ENCODE measurements at regions not wholly inside any gene's neighbourhood (a gene's known extent, or its start where the extent isn't known, plus 50 kb on each side); places are given as distances from the start of the nearest gene placed in this dataset.
"Not testable (repeated sequence)": the region's sequence is repeated elsewhere in the genome, so short reads cannot be mapped to it uniquely, and the experiment has no call there.

GRCh38 chr10:42380926-42381547 is 257.3 kb downstream of the ZNF33B start:
- no peak for ATAC-seq

GRCh38 chr10:42367532-42368230 is 270.7 kb downstream of the ZNF33B start:
- ATAC-seq (peak; percentile 72), DNase-seq (ENCODE audit: low spot score) (peak; percentile 53)

More at GRCh38 chr10:42380926-42381547, 257.3 kb downstream of the ZNF33B start:
- DNase-seq (ENCODE audit: low spot score): no peak

GRCh38 chr10:42351745-42352144 is 286.6 kb downstream of the ZNF33B start:
- ATAC-seq (no peak), DNase-seq (ENCODE audit: low spot score) (no peak)

GRCh38 chr10:42336593-42337337 is 301.6 kb downstream of the ZNF33B start:
- not testable (repeated sequence) for ATAC-seq; DNase-seq (ENCODE audit: low spot score)

GRCh38 chr10:42335653-42336296 is 302.6 kb downstream of the ZNF33B start:
- DNase-seq (ENCODE audit: low spot score); ATAC-seq: not testable (repeated sequence)

- no peak for ATAC-seq
- DNase-seq (ENCODE audit: low spot score): no peak
Measured at GRCh38 chr10:42304341-42304740, 334.0 kb downstream of the ZNF33B start.

GRCh38 chr10:42281896-42282295 is 356.5 kb downstream of the ZNF33B start:
- not testable (repeated sequence) for ATAC-seq; DNase-seq (ENCODE audit: low spot score)

- not testable (repeated sequence) for ATAC-seq; DNase-seq (ENCODE audit: low spot score)
Measured at GRCh38 chr10:42269788-42270187, 368.6 kb downstream of the ZNF33B start.

GRCh38 chr10:42263259-42263658 is 375.1 kb downstream of the ZNF33B start:
- DNase-seq (ENCODE audit: low spot score); ATAC-seq: not testable (repeated sequence)

GRCh38 chr10:42243002-42243401 is 395.4 kb downstream of the ZNF33B start:
- DNase-seq (ENCODE audit: low spot score); ATAC-seq: not testable (repeated sequence)

GRCh38 chr10:42242135-42242805 is 396.1 kb downstream of the ZNF33B start:
- no peak for DNase-seq (ENCODE audit: low spot score)
- no peak for ATAC-seq

GRCh38 chr10:42236401-42236800 is 402.0 kb downstream of the ZNF33B start:
- not testable (repeated sequence) for DNase-seq (ENCODE audit: low spot score)

GRCh38 chr10:42235736-42236135 is 402.6 kb downstream of the ZNF33B start:
- not testable (repeated sequence) for DNase-seq (ENCODE audit: low spot score); ATAC-seq

More at GRCh38 chr10:42236401-42236800, 402.0 kb downstream of the ZNF33B start:
- ATAC-seq: not testable (repeated sequence)

GRCh38 chr10:42235241-42235640 is 403.1 kb downstream of the ZNF33B start:
- not testable (repeated sequence) for DNase-seq (ENCODE audit: low spot score); ATAC-seq

- DNase-seq (ENCODE audit: low spot score); ATAC-seq: not testable (repeated sequence)
Measured at GRCh38 chr10:42234506-42234905, 403.9 kb downstream of the ZNF33B start.

GRCh38 chr10:42233461-42234206 is 404.7 kb downstream of the ZNF33B start:
- ATAC-seq; DNase-seq (ENCODE audit: low spot score): not testable (repeated sequence)

GRCh38 chr10:42232955-42233354 is 405.4 kb downstream of the ZNF33B start:
- not testable (repeated sequence) for ATAC-seq; DNase-seq (ENCODE audit: low spot score)

- ATAC-seq; DNase-seq (ENCODE audit: low spot score): not testable (repeated sequence)
Measured at GRCh38 chr10:42230812-42231211, 407.6 kb downstream of the ZNF33B start.

- not testable (repeated sequence) for DNase-seq (ENCODE audit: low spot score); ATAC-seq
Measured at GRCh38 chr10:42230115-42230514, 408.3 kb downstream of the ZNF33B start.
